Brain microvascular endothelial cell (primary cell): ENCODE measurements at regions not wholly inside any gene's neighbourhood (a gene's known extent, or its start where the extent isn't known, plus 50 kb on each side); places are given as distances from the start of the nearest gene placed in this dataset.

Experiments used
- DNase-seq: peaks from one replicate; pipeline ENCODE4 v3.0.0-alpha.2; 2020
- H3K27ac ChIP-seq: fragments of 250-450 bp; sonication (Bioruptor Pico); 2 replicates; pipeline ENCODE4 v1.5.1; 2020; ENCODE audit warnings: mild to moderate bottlenecking, moderate library complexity
- H3K27me3 ChIP-seq: fragments of 250-450 bp; sonication (Bioruptor Pico); replicated peaks from 2 replicates; pipeline ENCODE4 v1.5.1; 2020; ENCODE audit warnings: mild to moderate bottlenecking
- H3K36me3 ChIP-seq: fragments of 250-450 bp; sonication (Bioruptor Pico); replicated peaks from 2 replicates; pipeline ENCODE4 v1.5.1; 2020; ENCODE audit warnings: mild to moderate bottlenecking
- H3K4me3 ChIP-seq: 2 replicates; pipeline ENCODE4 v1.5.1; 2011; ENCODE audit warnings: low read depth, mild to moderate bottlenecking, control low read depth, low read length, moderate library complexity
- CTCF ChIP-seq: IDR thresholded peaks from 2 replicates; pipeline ENCODE4 v1.5.1; 2011; ENCODE audit warnings: low read depth, mild to moderate bottlenecking, moderate library complexity, low read length, control low read depth, inconsistent platforms; ENCODE audit errors: missing control alignments
- in situ Hi-C: cut with HindIII; loops from 2 replicates; pipeline ENCODE4 v1.10.0; 2017; ENCODE audit warnings: low sequenced_read_pairs, low pct_ligation_motif_present

- no peak overlapping the region for H3K27ac ChIP-seq
- no peak for TF ChIP-seq CTCF
- no peaks in the 10 kb centered on the region for H3K36me3 ChIP-seq
- peak; percentile 40 for DNase-seq
- no peak overlapping the region for H3K4me3 ChIP-seq
- no peaks in the 10 kb centered on the region for H3K27me3 ChIP-seq
- in situ Hi-C loops = no loop called here
These were observed 529.6 kb upstream of the LRRC4C start for GRCh38 chr11:41988951-41989572.

GRCh38 chr11:41989823-41990380 is 530.5 kb upstream of the LRRC4C start:
- in situ Hi-C loops = no loop called here
- no peak overlapping the region for H3K4me3 ChIP-seq
- H3K27me3 ChIP-seq = no peaks in the 10 kb centered on the region
- no peak overlapping the region for H3K27ac ChIP-seq
- no peak for TF ChIP-seq CTCF
- no peaks in the 10 kb centered on the region for H3K36me3 ChIP-seq
- no peak for DNase-seq

- no peaks in the 10 kb centered on the region for H3K36me3 ChIP-seq
- DNase-seq = peak; percentile 34
- H3K27me3 ChIP-seq = no peaks in the 10 kb centered on the region
- TF ChIP-seq CTCF = no peak
- in situ Hi-C loops = no loop called here
- no peak overlapping the region for H3K27ac ChIP-seq
- no peak overlapping the region for H3K4me3 ChIP-seq
These were observed 537.1 kb upstream of the LRRC4C start for GRCh38 chr11:41996533-41996932.

- no peak for TF ChIP-seq CTCF
- Histone ChIP-seq H3K36me3 (no peaks in the 10 kb centered on the region), H3K27me3 (no peaks in the 10 kb centered on the region), H3K4me3 (no peak overlapping the region), H3K27ac (no peak overlapping the region)
- DNase-seq = no peak
- in situ Hi-C loops = no loop called here
These were observed 538.5 kb upstream of the LRRC4C start for GRCh38 chr11:41997844-41998401.

GRCh38 chr11:41999066-41999465 is 539.6 kb upstream of the LRRC4C start:
- in situ Hi-C loops = no loop called here
- no peak overlapping the region for H3K4me3 ChIP-seq
- H3K36me3 ChIP-seq = no peaks in the 10 kb centered on the region
- TF ChIP-seq CTCF = no peak
- H3K27me3 ChIP-seq = no peaks in the 10 kb centered on the region
- no peak overlapping the region for H3K27ac ChIP-seq
- DNase-seq = no peak

- DNase-seq = no peak
- Histone ChIP-seq H3K27me3 (no peaks in the 10 kb centered on the region), H3K4me3 (no peak overlapping the region), H3K27ac (no peak overlapping the region), H3K36me3 (no peaks in the 10 kb centered on the region)
- TF ChIP-seq CTCF = no peak
- in situ Hi-C loops = no loop called here
These were observed 544.3 kb upstream of the LRRC4C start for GRCh38 chr11:42003801-42004200.
